Ishikawa (cell line): ENCODE measurements at regions not wholly inside any gene's neighbourhood (a gene's known extent, or its start where the extent isn't known, plus 50 kb on each side); places are given as distances from the start of the nearest gene placed in this dataset.

Experiments
- CEBPB ChIP-seq: IDR thresholded peaks from 2 replicates; pipeline ENCODE4 v1.6.1; 2012
- CREB1 ChIP-seq: IDR thresholded peaks from 2 replicates; pipeline ENCODE4 v1.6.1; 2012; ENCODE audit warnings: low read depth
- EGR1 ChIP-seq: IDR thresholded peaks from 2 replicates; pipeline ENCODE4 v1.6.1; 2012
- EP300 ChIP-seq: IDR thresholded peaks from 2 replicates; pipeline ENCODE4 v1.6.1; 2012; ENCODE audit warnings: borderline replicate concordance
- FOXM1 ChIP-seq: IDR thresholded peaks from 2 replicates; pipeline ENCODE4 v1.6.1; 2012; ENCODE audit warnings: low read depth, borderline replicate concordance
- RAD21 ChIP-seq: IDR thresholded peaks from 2 replicates; pipeline ENCODE4 v1.6.1; 2012; ENCODE audit warnings: low read depth
- TAF1 ChIP-seq: IDR thresholded peaks from 2 replicates; pipeline ENCODE4 v1.6.1; 2012; ENCODE audit warnings: low read depth, mild to moderate bottlenecking
- TEAD4 ChIP-seq: IDR thresholded peaks from 2 replicates; pipeline ENCODE4 v1.6.1; 2012
- YY1 ChIP-seq: IDR thresholded peaks from 2 replicates; pipeline ENCODE4 v1.6.1; 2012; ENCODE audit warnings: low read depth
- TF ChIP-seq, protein P1 (sequence below): IDR thresholded peaks from 2 replicates; pipeline ENCODE4 v1.6.1; 2012
- TF ChIP-seq, protein P2 (sequence below): IDR thresholded peaks from 2 replicates; pipeline ENCODE4 v1.6.1; 2012; ENCODE audit warnings: low read depth, mild to moderate bottlenecking
- TF ChIP-seq, protein P3 (sequence below): IDR thresholded peaks from 2 replicates; pipeline ENCODE4 v1.6.1; 2012

DNA sequence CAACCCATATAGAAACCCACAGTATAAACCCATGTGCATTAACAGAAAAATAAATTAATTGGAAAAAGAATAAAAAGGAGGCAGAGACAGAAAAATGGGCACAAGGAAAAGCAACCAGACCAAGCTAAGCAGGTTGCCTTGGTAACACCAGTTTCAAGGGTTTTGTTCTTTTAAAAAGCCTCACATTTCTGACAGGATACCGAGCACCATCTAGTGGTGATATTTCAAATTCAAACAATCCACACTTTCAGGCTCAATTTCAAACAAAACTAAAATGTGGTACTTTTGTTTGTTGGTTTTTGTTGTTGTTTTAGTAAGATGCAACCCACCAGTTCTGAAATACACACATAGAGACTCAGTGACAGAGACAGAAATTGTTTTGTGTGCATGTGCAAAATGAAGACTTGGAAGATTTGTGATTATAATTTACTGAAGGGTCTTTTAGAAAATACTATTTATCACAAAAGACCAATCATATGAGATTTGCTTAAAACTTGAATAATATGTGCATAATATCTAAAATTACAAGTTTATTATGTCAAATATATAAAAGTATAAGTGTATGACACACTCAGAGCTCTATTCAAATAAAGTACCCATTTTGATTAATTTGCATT lies 318.2 kb downstream of the SLCO4C1 start:
- TF ChIP-seq, protein P1, sequence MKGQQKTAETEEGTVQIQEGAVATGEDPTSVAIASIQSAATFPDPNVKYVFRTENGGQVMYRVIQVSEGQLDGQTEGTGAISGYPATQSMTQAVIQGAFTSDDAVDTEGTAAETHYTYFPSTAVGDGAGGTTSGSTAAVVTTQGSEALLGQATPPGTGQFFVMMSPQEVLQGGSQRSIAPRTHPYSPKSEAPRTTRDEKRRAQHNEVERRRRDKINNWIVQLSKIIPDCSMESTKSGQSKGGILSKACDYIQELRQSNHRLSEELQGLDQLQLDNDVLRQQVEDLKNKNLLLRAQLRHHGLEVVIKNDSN: no peak
- TF ChIP-seq EGR1 (no peak), CREB1 (no peak), YY1 (no peak), EP300 (no peak), TAF1 (no peak), TEAD4 (no peak), CEBPB (no peak), FOXM1 (no peak), RAD21 (peak; percentile 79)
- TF ChIP-seq, protein P2, sequence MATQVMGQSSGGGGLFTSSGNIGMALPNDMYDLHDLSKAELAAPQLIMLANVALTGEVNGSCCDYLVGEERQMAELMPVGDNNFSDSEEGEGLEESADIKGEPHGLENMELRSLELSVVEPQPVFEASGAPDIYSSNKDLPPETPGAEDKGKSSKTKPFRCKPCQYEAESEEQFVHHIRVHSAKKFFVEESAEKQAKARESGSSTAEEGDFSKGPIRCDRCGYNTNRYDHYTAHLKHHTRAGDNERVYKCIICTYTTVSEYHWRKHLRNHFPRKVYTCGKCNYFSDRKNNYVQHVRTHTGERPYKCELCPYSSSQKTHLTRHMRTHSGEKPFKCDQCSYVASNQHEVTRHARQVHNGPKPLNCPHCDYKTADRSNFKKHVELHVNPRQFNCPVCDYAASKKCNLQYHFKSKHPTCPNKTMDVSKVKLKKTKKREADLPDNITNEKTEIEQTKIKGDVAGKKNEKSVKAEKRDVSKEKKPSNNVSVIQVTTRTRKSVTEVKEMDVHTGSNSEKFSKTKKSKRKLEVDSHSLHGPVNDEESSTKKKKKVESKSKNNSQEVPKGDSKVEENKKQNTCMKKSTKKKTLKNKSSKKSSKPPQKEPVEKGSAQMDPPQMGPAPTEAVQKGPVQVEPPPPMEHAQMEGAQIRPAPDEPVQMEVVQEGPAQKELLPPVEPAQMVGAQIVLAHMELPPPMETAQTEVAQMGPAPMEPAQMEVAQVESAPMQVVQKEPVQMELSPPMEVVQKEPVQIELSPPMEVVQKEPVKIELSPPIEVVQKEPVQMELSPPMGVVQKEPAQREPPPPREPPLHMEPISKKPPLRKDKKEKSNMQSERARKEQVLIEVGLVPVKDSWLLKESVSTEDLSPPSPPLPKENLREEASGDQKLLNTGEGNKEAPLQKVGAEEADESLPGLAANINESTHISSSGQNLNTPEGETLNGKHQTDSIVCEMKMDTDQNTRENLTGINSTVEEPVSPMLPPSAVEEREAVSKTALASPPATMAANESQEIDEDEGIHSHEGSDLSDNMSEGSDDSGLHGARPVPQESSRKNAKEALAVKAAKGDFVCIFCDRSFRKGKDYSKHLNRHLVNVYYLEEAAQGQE: no peak
- TF ChIP-seq, protein P3, sequence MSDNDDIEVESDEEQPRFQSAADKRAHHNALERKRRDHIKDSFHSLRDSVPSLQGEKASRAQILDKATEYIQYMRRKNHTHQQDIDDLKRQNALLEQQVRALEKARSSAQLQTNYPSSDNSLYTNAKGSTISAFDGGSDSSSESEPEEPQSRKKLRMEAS: no peak
